ENCODE measurements at regions not wholly inside any gene's neighbourhood (a gene's known extent, or its start where the extent isn't known, plus 50 kb on each side); places are given as distances from the start of the nearest gene placed in this dataset.

DNA sequence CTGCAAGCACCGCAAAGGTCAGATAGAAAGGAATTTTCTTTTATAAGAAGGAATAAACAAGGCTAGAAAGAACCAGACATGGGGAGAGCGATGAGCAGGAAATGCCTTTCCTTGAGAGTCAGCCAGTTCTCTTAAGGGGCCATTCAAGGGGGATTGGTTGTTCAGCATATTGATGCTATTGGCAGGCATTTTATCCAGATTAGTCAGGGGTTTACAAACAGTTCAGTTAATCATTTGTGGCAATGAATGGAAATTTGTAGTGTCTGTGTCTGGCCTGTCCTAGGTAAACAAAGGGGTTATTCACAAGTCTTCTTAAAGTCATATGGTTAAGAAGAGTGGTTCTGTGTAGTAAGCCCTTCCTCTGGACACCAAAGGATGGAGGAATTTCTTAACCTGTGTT lies 184.7 kb upstream of the FRMPD4 start:
- H3K4me3 ChIP-seq (ENCODE audit: low read length in 3 of 3) = no peak overlapping the region
- no peak for FAIRE-seq
- no peak for DNase-seq
- intact Hi-C loops (cut with DNase I) = no loop called here
- no peak overlapping the region for H3K27ac ChIP-seq (ENCODE audit: low read depth in 2 of 2, low read length in 2 of 2)
- TF ChIP-seq, protein P1, sequence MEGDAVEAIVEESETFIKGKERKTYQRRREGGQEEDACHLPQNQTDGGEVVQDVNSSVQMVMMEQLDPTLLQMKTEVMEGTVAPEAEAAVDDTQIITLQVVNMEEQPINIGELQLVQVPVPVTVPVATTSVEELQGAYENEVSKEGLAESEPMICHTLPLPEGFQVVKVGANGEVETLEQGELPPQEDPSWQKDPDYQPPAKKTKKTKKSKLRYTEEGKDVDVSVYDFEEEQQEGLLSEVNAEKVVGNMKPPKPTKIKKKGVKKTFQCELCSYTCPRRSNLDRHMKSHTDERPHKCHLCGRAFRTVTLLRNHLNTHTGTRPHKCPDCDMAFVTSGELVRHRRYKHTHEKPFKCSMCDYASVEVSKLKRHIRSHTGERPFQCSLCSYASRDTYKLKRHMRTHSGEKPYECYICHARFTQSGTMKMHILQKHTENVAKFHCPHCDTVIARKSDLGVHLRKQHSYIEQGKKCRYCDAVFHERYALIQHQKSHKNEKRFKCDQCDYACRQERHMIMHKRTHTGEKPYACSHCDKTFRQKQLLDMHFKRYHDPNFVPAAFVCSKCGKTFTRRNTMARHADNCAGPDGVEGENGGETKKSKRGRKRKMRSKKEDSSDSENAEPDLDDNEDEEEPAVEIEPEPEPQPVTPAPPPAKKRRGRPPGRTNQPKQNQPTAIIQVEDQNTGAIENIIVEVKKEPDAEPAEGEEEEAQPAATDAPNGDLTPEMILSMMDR (IDR thresholded peaks at IDR 0.05; ENCODE audit: borderline replicate concordance, extremely low read depth, insufficient read depth) = no peak
- H3K27me3 ChIP-seq (ENCODE audit: control insufficient read depth, insufficient read depth, low read length) = no peaks in the 10 kb centered on the region
- no peaks in the 10 kb centered on the region for H3K36me3 ChIP-seq (ENCODE audit: control insufficient read depth in 2 of 3, insufficient read depth in 3 of 3, low read length in 3 of 3)
- no peaks in the 10 kb centered on the region for H3K4me1 ChIP-seq (ENCODE audit: control insufficient read depth in 2 of 3, insufficient read depth in 2 of 3, low read depth in 1 of 3, low read length in 3 of 3)
- H3K9me3 ChIP-seq (ENCODE audit: control insufficient read depth in 2 of 3, insufficient read depth in 1 of 3, low read length in 3 of 3) = no peaks in the 10 kb centered on the region
- no peak overlapping the region for H3K9ac ChIP-seq (ENCODE audit: low read length in 3 of 3)

GRCh38 chrX:11954176-11954575 lies 184.1 kb upstream of the FRMPD4 start:
- H3K9ac ChIP-seq (ENCODE audit: low read length in 3 of 3) = no peak overlapping the region
- intact Hi-C loops (cut with DNase I) = no loop called here
- no peak for DNase-seq
- no peak overlapping the region for H3K4me3 ChIP-seq (ENCODE audit: low read length in 3 of 3)
- H3K36me3 ChIP-seq (ENCODE audit: control insufficient read depth in 2 of 3, insufficient read depth in 3 of 3, low read length in 3 of 3) = no peaks in the 10 kb centered on the region
- no peaks in the 10 kb centered on the region for H3K9me3 ChIP-seq (ENCODE audit: control insufficient read depth in 2 of 3, insufficient read depth in 1 of 3, low read length in 3 of 3)
- H3K27ac ChIP-seq (ENCODE audit: low read depth in 2 of 2, low read length in 2 of 2) = no peak overlapping the region
- TF ChIP-seq, protein P1 (IDR thresholded peaks at IDR 0.05; ENCODE audit: borderline replicate concordance, extremely low read depth, insufficient read depth) = no peak
- no peak for FAIRE-seq
- no peaks in the 10 kb centered on the region for H3K4me1 ChIP-seq (ENCODE audit: control insufficient read depth in 2 of 3, insufficient read depth in 2 of 3, low read depth in 1 of 3, low read length in 3 of 3)
- H3K27me3 ChIP-seq (ENCODE audit: control insufficient read depth, insufficient read depth, low read length) = no peaks in the 10 kb centered on the region

DNA sequence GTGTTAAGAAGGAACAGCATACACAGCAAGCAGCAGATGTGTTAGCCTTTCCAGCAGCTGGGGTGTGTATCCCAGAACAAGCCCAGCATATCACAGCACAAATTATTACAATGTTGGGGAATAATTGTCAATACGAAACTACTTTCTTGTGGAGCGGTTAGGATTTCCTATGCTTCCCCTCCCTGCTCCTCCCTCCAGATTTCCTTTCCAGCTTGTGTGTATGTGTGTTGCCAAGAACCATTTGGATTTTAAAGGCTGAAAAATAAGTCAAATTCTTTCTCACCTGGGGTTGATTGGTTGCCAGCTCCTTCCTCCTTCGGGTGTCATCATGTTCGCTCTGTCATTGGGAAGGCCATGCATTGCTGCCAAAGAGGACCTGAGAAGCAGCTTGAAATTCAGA lies 178.2 kb upstream of the FRMPD4 start:
- intact Hi-C loops (cut with DNase I) = no loop called here
- FAIRE-seq (no peak), DNase-seq (no peak)
- H3K4me3 ChIP-seq (ENCODE audit: low read length in 3 of 3) = no peak overlapping the region
- H3K27me3 ChIP-seq (ENCODE audit: control insufficient read depth, insufficient read depth, low read length) = no peaks in the 10 kb centered on the region
- TF ChIP-seq, protein P1 (IDR thresholded peaks at IDR 0.05; ENCODE audit: borderline replicate concordance, extremely low read depth, insufficient read depth) = no peak
- no peak overlapping the region for H3K9ac ChIP-seq (ENCODE audit: low read length in 3 of 3)
- H3K9me3 ChIP-seq (ENCODE audit: control insufficient read depth in 2 of 3, insufficient read depth in 1 of 3, low read length in 3 of 3) = no peaks in the 10 kb centered on the region
- no peaks in the 10 kb centered on the region for H3K36me3 ChIP-seq (ENCODE audit: control insufficient read depth in 2 of 3, insufficient read depth in 3 of 3, low read length in 3 of 3)
- no peaks in the 10 kb centered on the region for H3K4me1 ChIP-seq (ENCODE audit: control insufficient read depth in 2 of 3, insufficient read depth in 2 of 3, low read depth in 1 of 3, low read length in 3 of 3)
- H3K27ac ChIP-seq (ENCODE audit: low read depth in 2 of 2, low read length in 2 of 2) = no peak overlapping the region

GRCh38 chrX:11965436-11965835 lies 172.8 kb upstream of the FRMPD4 start:
- Histone ChIP-seq H3K9ac (ENCODE audit: low read length in 3 of 3) (no peak overlapping the region), H3K27ac (ENCODE audit: low read depth in 2 of 2, low read length in 2 of 2) (no peak overlapping the region), H3K27me3 (ENCODE audit: control insufficient read depth, insufficient read depth, low read length) (no peaks in the 10 kb centered on the region), H3K9me3 (ENCODE audit: control insufficient read depth in 2 of 3, insufficient read depth in 1 of 3, low read length in 3 of 3) (no peaks in the 10 kb centered on the region), H3K4me1 (ENCODE audit: control insufficient read depth in 2 of 3, insufficient read depth in 2 of 3, low read depth in 1 of 3, low read length in 3 of 3) (no peaks in the 10 kb centered on the region), H3K4me3 (ENCODE audit: low read length in 3 of 3) (no peak overlapping the region), H3K36me3 (ENCODE audit: control insufficient read depth in 2 of 3, insufficient read depth in 3 of 3, low read length in 3 of 3) (no peaks in the 10 kb centered on the region)
- no peak for DNase-seq
- no peak for FAIRE-seq
- TF ChIP-seq, protein P1 (IDR thresholded peaks at IDR 0.05; ENCODE audit: borderline replicate concordance, extremely low read depth, insufficient read depth) = no peak
- intact Hi-C loops (cut with DNase I) = no loop called here
